ENCODE measurements at regions not wholly inside any gene's neighbourhood (a gene's known extent, or its start where the extent isn't known, plus 50 kb on each side); places are given as distances from the start of the nearest gene placed in this dataset.

GRCh38 chr13:107157271-107157670 is 589.3 kb upstream of the ARGLU1 start:
- H2AK5ac ChIP-seq (ENCODE audit: low read length, severe bottlenecking): no peak overlapping the region
- H3K27me3 ChIP-seq (ENCODE audit: control insufficient read depth in 1 of 2, insufficient read depth in 1 of 2, low read length in 2 of 2): no peaks in the 10 kb centered on the region
- H3K4ac ChIP-seq (ENCODE audit: low read depth in 1 of 2, low read length in 2 of 2): no peak overlapping the region
- no peak overlapping the region for H3K27ac ChIP-seq (ENCODE audit: low read length, poor library complexity, severe bottlenecking)
- no peak overlapping the region for H2BK12ac ChIP-seq (ENCODE audit: low read length in 2 of 2)
- no peaks in the 10 kb centered on the region for H3K4me1 ChIP-seq (ENCODE audit: control insufficient read depth, insufficient read depth, low read depth, low read length)
- no peaks in the 10 kb centered on the region for H3K36me3 ChIP-seq (ENCODE audit: control insufficient read depth in 1 of 2, insufficient read depth in 2 of 2, low read depth in 1 of 2, low read length in 2 of 2)
- DNase-seq: no peak
- no peak overlapping the region for H3K9ac ChIP-seq (ENCODE audit: low read length)
- no peak overlapping the region for H2BK5ac ChIP-seq (ENCODE audit: low read depth, low read length, poor library complexity, severe bottlenecking)
- no peak overlapping the region for H3K4me3 ChIP-seq (ENCODE audit: insufficient read depth in 1 of 2, low read depth in 1 of 2, low read length in 2 of 2)
- no peak overlapping the region for H4K8ac ChIP-seq (ENCODE audit: low read length)
- 100% methylated on average over 1 of the region's 2 CpGs for WGBS
- H3K14ac ChIP-seq (ENCODE audit: low read length in 2 of 2): no peak overlapping the region
- no peak overlapping the region for H3K18ac ChIP-seq (ENCODE audit: low read depth in 1 of 2, low read length in 2 of 2)
- no peaks in the 10 kb centered on the region for H3K9me3 ChIP-seq (ENCODE audit: control insufficient read depth, low read length)
- no peaks in the 10 kb centered on the region for H3K79me1 ChIP-seq (replicated peaks; ENCODE audit: low read length, poor library complexity, severe bottlenecking)
- no peak overlapping the region for H3K23ac ChIP-seq (ENCODE audit: low read length in 2 of 2)
- H2BK15ac ChIP-seq (ENCODE audit: low read depth, poor library complexity, severe bottlenecking): no peak overlapping the region
- no peak overlapping the region for H4K91ac ChIP-seq (ENCODE audit: low read length)
- no peak overlapping the region for H3K4me2 ChIP-seq (ENCODE audit: low read length, poor library complexity, severe bottlenecking)
- no peak overlapping the region for H2AFZ ChIP-seq (ENCODE audit: low read depth, low read length)
- no peak overlapping the region for H2BK120ac ChIP-seq (ENCODE audit: low read depth, low read length)

- H2BK5ac ChIP-seq (ENCODE audit: low read depth, low read length, poor library complexity, severe bottlenecking): no peak overlapping the region
- no peaks in the 10 kb centered on the region for H3K36me3 ChIP-seq (ENCODE audit: control insufficient read depth in 1 of 2, insufficient read depth in 2 of 2, low read depth in 1 of 2, low read length in 2 of 2)
- no peaks in the 10 kb centered on the region for H3K27me3 ChIP-seq (ENCODE audit: control insufficient read depth in 1 of 2, insufficient read depth in 1 of 2, low read length in 2 of 2)
- no peaks in the 10 kb centered on the region for H3K4me1 ChIP-seq (ENCODE audit: control insufficient read depth, insufficient read depth, low read depth, low read length)
- no peak overlapping the region for H3K27ac ChIP-seq (ENCODE audit: low read length, poor library complexity, severe bottlenecking)
- peak; percentile 3 for DNase-seq
- H2BK15ac ChIP-seq (ENCODE audit: low read depth, poor library complexity, severe bottlenecking): no peak overlapping the region
- no peak overlapping the region for H3K14ac ChIP-seq (ENCODE audit: low read length in 2 of 2)
- no peaks in the 10 kb centered on the region for H3K9me3 ChIP-seq (ENCODE audit: control insufficient read depth, low read length)
- no peak overlapping the region for H3K4me3 ChIP-seq (ENCODE audit: insufficient read depth in 1 of 2, low read depth in 1 of 2, low read length in 2 of 2)
- H3K4me2 ChIP-seq (ENCODE audit: low read length, poor library complexity, severe bottlenecking): no peak overlapping the region
- H3K4ac ChIP-seq (ENCODE audit: low read depth in 1 of 2, low read length in 2 of 2): no peak overlapping the region
- no peak overlapping the region for H3K18ac ChIP-seq (ENCODE audit: low read depth in 1 of 2, low read length in 2 of 2)
- no peak overlapping the region for H4K91ac ChIP-seq (ENCODE audit: low read length)
- H2AK5ac ChIP-seq (ENCODE audit: low read length, severe bottlenecking): no peak overlapping the region
- no peak overlapping the region for H3K23ac ChIP-seq (ENCODE audit: low read length in 2 of 2)
- H4K8ac ChIP-seq (ENCODE audit: low read length): no peak overlapping the region
- H2AFZ ChIP-seq (ENCODE audit: low read depth, low read length): no peak overlapping the region
- H2BK120ac ChIP-seq (ENCODE audit: low read depth, low read length): no peak overlapping the region
- no peak overlapping the region for H3K9ac ChIP-seq (ENCODE audit: low read length)
- no peaks in the 10 kb centered on the region for H3K79me1 ChIP-seq (replicated peaks; ENCODE audit: low read length, poor library complexity, severe bottlenecking)
- no peak overlapping the region for H2BK12ac ChIP-seq (ENCODE audit: low read length in 2 of 2)
These were observed 576.5 kb upstream of the ARGLU1 start for GRCh38 chr13:107144432-107144831.

DNA sequence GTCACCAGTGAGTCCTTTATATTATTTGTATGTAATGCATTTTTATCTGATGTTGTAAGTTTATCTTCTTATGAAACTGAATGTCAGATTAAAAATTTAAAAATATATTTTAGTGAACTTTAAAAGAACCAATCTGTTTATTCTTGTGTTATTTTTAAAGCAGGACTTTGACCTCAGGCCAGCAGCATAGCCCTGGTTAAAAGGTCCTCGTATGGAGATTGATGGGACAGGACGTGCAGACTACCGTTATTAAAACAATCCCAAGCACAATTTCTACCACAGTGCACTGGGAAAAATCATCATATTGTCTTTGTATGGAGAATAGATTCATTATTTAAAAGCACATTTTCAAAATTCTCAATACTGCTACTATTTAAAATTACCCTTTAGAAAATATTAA is 573.8 kb upstream of the ARGLU1 start:
- Histone ChIP-seq H3K27me3 (ENCODE audit: control insufficient read depth in 1 of 2, insufficient read depth in 1 of 2, low read length in 2 of 2) (no peaks in the 10 kb centered on the region), H3K4ac (ENCODE audit: low read depth in 1 of 2, low read length in 2 of 2) (no peak overlapping the region), H4K91ac (ENCODE audit: low read length) (no peak overlapping the region), H3K27ac (ENCODE audit: low read length, poor library complexity, severe bottlenecking) (no peak overlapping the region), H2BK120ac (ENCODE audit: low read depth, low read length) (no peak overlapping the region), H2BK5ac (ENCODE audit: low read depth, low read length, poor library complexity, severe bottlenecking) (no peak overlapping the region), H3K36me3 (ENCODE audit: control insufficient read depth in 1 of 2, insufficient read depth in 2 of 2, low read depth in 1 of 2, low read length in 2 of 2) (no peaks in the 10 kb centered on the region), H3K23ac (ENCODE audit: low read length in 2 of 2) (no peak overlapping the region), H3K14ac (ENCODE audit: low read length in 2 of 2) (no peak overlapping the region), H3K4me2 (ENCODE audit: low read length, poor library complexity, severe bottlenecking) (no peak overlapping the region), H2BK12ac (ENCODE audit: low read length in 2 of 2) (no peak overlapping the region), H4K8ac (ENCODE audit: low read length) (no peak overlapping the region), H3K9ac (ENCODE audit: low read length) (no peak overlapping the region), H3K9me3 (ENCODE audit: control insufficient read depth, low read length) (no peaks in the 10 kb centered on the region), H2AK5ac (ENCODE audit: low read length, severe bottlenecking) (no peak overlapping the region), H3K4me1 (ENCODE audit: control insufficient read depth, insufficient read depth, low read depth, low read length) (no peaks in the 10 kb centered on the region), H3K79me1 (replicated peaks; ENCODE audit: low read length, poor library complexity, severe bottlenecking) (no peaks in the 10 kb centered on the region), H3K18ac (ENCODE audit: low read depth in 1 of 2, low read length in 2 of 2) (no peak overlapping the region), H2BK15ac (ENCODE audit: low read depth, poor library complexity, severe bottlenecking) (no peak overlapping the region), H3K4me3 (ENCODE audit: insufficient read depth in 1 of 2, low read depth in 1 of 2, low read length in 2 of 2) (no peak overlapping the region), H2AFZ (ENCODE audit: low read depth, low read length) (no peak overlapping the region)
- 71% methylated on average over 1 of the region's 3 CpGs for WGBS
- no peak for DNase-seq

DNA sequence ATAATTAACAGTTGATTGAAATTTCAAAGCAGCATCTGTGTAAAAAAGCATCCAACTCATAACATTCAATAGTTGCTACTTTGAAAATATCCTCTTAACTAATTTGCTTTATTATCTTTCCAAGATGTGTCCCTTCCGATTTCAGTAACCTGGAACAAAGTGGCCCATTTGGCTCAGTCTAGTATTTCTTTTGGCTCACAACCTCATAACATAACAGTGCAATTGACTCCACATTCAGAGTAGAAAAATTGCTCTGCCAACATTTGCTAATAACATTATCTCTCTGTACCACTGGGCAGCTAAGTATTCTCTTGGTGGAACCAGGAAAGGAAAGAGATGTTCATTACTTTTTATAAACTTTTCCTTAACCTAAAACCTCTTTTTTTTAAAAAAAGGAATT is 571.1 kb upstream of the ARGLU1 start:
- Histone ChIP-seq H2AFZ (ENCODE audit: low read depth, low read length) (no peak overlapping the region), H2AK5ac (ENCODE audit: low read length, severe bottlenecking) (no peak overlapping the region), H3K4ac (ENCODE audit: low read depth in 1 of 2, low read length in 2 of 2) (no peak overlapping the region), H3K14ac (ENCODE audit: low read length in 2 of 2) (no peak overlapping the region), H3K4me3 (ENCODE audit: insufficient read depth in 1 of 2, low read depth in 1 of 2, low read length in 2 of 2) (no peak overlapping the region), H3K79me1 (replicated peaks; ENCODE audit: low read length, poor library complexity, severe bottlenecking) (no peaks in the 10 kb centered on the region), H2BK12ac (ENCODE audit: low read length in 2 of 2) (no peak overlapping the region), H4K91ac (ENCODE audit: low read length) (no peak overlapping the region), H2BK120ac (ENCODE audit: low read depth, low read length) (no peak overlapping the region), H3K4me2 (ENCODE audit: low read length, poor library complexity, severe bottlenecking) (no peak overlapping the region), H3K9ac (ENCODE audit: low read length) (no peak overlapping the region), H3K23ac (ENCODE audit: low read length in 2 of 2) (no peak overlapping the region), H2BK5ac (ENCODE audit: low read depth, low read length, poor library complexity, severe bottlenecking) (no peak overlapping the region), H3K27me3 (ENCODE audit: control insufficient read depth in 1 of 2, insufficient read depth in 1 of 2, low read length in 2 of 2) (no peaks in the 10 kb centered on the region), H2BK15ac (ENCODE audit: low read depth, poor library complexity, severe bottlenecking) (no peak overlapping the region), H3K4me1 (ENCODE audit: control insufficient read depth, insufficient read depth, low read depth, low read length) (no peaks in the 10 kb centered on the region), H3K18ac (ENCODE audit: low read depth in 1 of 2, low read length in 2 of 2) (no peak overlapping the region), H3K27ac (ENCODE audit: low read length, poor library complexity, severe bottlenecking) (no peak overlapping the region), H3K9me3 (ENCODE audit: control insufficient read depth, low read length) (no peaks in the 10 kb centered on the region), H4K8ac (ENCODE audit: low read length) (no peak overlapping the region), H3K36me3 (ENCODE audit: control insufficient read depth in 1 of 2, insufficient read depth in 2 of 2, low read depth in 1 of 2, low read length in 2 of 2) (no peaks in the 10 kb centered on the region)
- DNase-seq: no peak
- WGBS: 98% methylated on average over 1 of the region's 1 CpG

Data from mesenchymal stem cell (in vitro differentiated cells and primary cell).